ENCODE measurements at regions not wholly inside any gene's neighbourhood (a gene's known extent, or its start where the extent isn't known, plus 50 kb on each side); places are given as distances from the start of the nearest gene placed in this dataset.
A peak's percentile ranks its signal among the peaks of the same experiment; 100 is the strongest.

GRCh38 chr6:47116086-47116485, 74.0 kb upstream of the ADGRF1 start:
- DNase-seq: no peak

DNA sequence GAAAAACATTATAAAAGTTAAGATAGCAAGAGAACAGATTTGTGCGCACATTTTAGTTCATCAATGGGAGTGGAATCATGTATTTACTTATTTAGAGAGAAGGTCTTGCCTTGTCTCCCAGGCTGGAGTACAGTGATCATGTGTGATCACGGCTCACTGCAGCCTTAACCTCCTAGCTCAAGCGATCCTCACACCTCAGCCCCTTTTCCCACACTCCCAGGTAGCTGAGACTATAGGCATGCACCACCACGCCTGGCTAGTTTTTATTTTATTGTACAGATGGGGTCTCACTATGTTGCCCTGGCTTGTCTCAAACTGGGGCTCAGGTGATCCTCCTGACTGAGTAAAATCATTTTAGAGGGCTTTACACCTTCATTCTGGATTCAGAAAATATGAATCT, 72.3 kb upstream of the ADGRF1 start:
- no peak for DNase-seq

DNA sequence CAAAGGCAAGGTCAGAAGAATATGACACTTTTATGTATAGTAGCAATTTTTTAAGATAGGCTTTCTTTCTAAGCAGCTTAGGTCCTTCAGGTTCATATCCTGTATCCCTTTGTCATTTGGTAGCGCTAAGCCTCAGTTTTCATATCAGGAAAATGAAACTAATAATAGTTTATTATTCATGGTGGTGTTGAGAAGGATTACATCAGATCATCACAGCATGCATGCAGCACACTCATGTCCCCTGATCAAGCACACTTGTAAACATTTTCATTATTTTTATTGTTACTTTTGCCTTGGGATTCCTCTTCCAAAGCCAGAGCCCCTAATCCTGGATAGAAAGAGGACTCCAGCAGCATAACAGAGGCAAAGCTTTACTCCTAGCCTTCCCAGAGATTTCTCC, 70.2 kb upstream of the ADGRF1 start:
- no peak for DNase-seq

GRCh38 chr6:47111685-47112084, 69.6 kb upstream of the ADGRF1 start:
- DNase-seq: no peak

- DNase-seq: no peak
These were observed 67.1 kb upstream of the ADGRF1 start for GRCh38 chr6:47109281-47109680.

GRCh38 chr6:47106721-47107197, 64.6 kb upstream of the ADGRF1 start:
- DNase-seq: no peak

DNA sequence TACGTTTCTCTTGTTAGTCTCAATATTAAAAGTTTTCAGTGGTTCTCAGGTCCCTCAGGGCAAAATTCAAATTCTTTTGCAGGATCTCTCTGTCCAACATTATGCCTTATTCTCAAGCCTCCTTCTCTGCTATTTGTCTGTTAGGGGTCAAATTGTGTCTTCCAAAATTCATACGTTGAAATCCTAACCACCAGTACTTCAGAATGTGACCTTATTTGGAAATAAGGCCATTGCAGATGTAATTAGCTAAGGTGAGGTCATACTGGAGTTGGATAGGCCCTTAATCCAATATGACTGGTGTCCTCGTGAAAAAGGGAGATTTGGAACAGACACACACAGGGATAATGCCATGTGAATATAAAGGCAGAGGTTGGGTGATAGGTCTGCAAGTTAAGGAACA, 64.1 kb upstream of the ADGRF1 start:
- no peak for DNase-seq

- no peak for DNase-seq
These were observed 63.5 kb upstream of the ADGRF1 start for GRCh38 chr6:47105469-47106178.

DNA sequence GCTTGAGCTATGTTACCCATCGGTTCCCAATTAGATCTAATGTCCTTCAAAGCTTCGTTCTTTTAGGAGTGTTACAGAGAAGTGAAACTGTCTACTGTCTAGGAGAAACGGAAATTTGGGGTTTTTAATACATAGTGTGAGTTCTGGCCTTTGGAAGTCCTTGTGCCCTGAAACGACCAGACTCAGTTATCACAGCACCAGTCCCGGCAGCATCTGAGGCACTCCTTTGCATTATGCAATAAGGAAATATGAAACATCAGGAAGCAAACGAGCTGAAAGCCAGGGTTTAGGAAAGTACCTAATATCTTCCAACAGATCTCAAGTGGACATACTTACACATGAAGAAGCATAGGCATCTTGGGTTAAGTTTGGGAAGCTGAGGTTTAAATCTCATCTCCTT, 61.8 kb upstream of the ADGRF1 start:
- DNase-seq: no peak

DNA sequence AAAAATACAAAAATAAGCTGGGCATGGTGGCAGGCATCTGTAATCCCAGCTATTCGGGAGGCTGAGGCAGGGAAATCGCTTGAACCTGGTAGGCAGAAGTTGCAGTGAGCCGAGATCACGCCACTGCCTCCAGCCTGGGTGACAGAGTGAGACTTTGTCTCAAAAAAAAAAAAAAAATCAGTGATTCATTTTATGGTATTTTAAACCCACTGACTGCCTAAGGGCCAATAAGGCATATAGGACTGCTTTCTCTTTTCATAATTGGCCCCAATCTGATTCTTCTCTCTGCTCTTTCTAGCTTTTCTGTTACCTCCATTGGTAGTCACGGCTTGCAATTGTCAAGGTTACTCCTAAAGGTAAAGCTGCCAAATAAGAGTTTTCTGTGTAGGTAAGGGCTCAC, 60.2 kb upstream of the ADGRF1 start:
- DNase-seq: no peak

DNA sequence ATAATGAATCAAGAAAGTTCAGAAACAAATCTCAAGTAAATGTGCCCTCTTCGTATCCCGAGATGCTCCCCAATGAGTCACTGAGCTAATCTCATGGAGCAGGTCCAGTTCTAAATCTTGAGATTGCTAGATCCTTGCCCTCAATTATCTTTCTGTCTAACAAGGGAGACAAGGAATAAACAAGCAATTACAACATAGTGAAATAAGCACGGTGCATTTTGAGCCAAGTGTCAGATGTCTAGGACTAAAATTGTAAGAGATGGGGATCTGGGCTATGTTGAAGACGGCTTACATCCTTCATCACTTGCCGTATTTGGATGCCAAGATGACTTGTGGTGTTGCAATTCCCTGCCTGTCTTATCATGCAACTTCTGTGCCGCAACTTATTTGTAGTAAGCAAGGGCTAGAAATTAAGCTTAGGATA, 56.5 kb upstream of the ADGRF1 start:
- no peak for DNase-seq

DNA sequence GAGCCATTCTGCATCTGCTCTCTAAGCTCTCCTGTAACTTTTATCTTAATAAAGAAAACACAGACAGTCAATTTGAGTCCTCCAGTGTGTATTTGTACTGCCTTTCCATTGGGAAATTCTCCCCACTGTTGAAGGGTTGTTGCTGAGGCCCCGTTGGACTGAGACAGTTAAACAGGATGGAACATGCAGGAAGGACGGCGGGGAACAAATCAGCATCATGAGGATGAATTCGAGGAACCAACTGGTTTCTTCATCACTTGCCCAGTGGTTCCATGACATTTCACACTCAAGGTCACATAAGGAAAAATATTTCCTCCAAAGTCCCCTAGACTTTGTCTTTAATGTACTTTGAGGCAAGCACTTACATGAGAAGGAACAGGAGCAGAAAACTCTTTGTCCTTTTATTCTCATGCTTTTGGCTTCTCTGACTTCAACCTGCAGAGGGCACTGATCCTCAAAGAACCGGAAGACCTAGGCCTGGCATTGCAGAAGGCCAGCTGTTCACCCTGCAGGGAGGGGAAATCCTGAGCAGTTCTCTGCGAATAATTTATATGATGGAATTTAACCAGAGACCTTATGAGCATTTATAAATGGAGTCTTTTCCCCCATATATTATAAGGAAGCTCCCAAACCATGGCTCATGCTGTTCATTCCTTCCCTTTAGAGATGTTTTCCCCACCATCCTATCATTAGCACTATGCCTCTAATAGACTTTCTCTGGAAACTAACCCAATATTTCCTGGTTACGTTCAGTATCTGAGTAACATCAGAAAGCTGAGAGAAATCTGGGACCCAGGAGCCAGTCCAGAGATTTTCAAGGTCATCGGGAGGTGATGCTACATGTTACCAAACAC, 55.2 kb upstream of the ADGRF1 start:
- DNase-seq: peak; percentile 84

DNA sequence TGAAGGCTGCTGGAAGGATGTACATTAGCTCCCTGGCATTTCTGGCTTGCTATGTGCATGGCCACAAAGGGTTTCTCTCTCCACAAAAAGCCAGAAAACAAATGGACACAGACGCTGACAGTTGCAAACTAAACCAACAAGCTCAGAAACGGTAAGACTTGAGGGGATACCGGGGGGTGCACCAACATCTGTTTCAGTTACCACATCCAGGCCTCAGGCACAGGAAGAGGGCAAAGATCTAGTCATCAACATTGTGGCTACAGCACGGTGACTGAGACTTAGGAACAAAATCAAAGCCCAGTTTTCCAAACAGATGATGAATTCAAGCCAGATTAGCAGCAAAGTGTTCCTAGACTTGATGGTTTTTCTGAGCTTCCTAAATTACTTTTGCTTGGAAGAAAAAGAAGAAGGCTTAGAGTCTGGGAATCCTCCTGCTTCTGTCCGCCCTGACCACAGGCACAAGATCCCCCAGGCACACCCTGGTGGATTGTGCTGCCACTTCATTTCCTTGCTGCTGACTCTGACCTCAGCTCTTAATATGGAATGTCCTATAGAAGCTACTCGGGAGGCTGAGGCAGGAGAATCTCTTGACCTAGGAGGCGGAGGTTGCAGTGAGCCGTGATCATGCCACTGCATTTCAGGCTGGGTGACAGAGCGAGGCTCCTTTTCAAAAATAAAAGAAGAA, 54.2 kb upstream of the ADGRF1 start:
- no peak for DNase-seq

DNA sequence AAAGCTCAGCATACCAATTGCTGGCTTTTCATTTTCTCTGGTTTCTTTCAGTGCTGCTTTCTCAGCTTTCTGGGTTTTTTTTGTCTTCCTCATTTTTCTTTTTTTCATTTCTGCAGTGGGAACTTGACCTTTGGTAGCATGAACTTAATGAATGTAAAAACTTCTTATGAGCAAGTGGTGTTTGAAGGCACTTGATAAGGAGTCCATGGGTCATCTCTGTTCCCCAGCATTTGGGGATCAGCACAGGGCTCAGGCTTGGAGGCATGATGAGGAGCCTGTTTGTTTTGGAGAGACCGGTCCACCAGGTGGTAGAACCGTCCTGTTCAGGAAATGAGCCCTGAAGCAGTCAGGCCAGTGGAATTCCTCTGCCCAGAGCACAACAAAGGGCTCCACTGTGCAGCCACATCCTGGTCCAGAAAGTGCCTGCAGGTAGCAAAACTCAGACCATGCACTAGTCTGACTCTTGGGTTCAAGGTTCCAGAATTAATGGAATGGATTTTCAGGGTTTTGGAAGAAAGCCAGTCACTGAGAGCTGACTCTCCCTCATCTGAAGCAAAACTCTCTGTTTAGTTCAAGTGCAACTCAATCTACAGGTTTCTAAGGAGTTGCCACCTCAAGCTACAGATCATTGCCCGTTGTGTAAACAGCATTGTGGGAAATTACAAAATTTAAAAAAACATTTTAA, 52.3 kb upstream of the ADGRF1 start:
- DNase-seq: no peak

- no peak for DNase-seq
These were observed 51.0 kb upstream of the ADGRF1 start for GRCh38 chr6:47093169-47093568.

- no peak for DNase-seq
These were observed 49.9 kb upstream of the ADGRF1 start for GRCh38 chr6:47091886-47092668.
